PFSK-1 (cell line): ENCODE measurements at regions not wholly inside any gene's neighbourhood (a gene's known extent, or its start where the extent isn't known, plus 50 kb on each side); places are given as distances from the start of the nearest gene placed in this dataset.

Source experiments
- FOXP2 ChIP-seq: optimal IDR thresholded peaks from 2 replicates; pipeline ENCODE3; 2011; ENCODE audit warnings: borderline replicate concordance, control low read depth, inconsistent platforms; ENCODE audit not compliant: insufficient read depth; ENCODE audit errors: extremely low read length, extremely low read depth
- POLR2AphosphoS5 ChIP-seq: IDR thresholded peaks from 2 replicates; pipeline ENCODE4 v1.6.1; 2012; ENCODE audit warnings: low read depth, mild to moderate bottlenecking, control low read depth, low read length, moderate library complexity
- SIN3A ChIP-seq: IDR thresholded peaks from 2 replicates; pipeline ENCODE4 v1.6.1; 2012; ENCODE audit warnings: mild to moderate bottlenecking, low read length, moderate library complexity, borderline replicate concordance; ENCODE audit not compliant: insufficient read depth
- TAF1 ChIP-seq: IDR thresholded peaks from 2 replicates; pipeline ENCODE4 v1.6.1; 2012; ENCODE audit warnings: low read length, control low read depth, borderline replicate concordance; ENCODE audit not compliant: insufficient read depth
- TF ChIP-seq, protein P1 (sequence below), 2 experiments: IDR thresholded peaks; 2 replicates each; pipeline versions ENCODE4 v1.6.1 to v1.8.0; 2011 to 2012; ENCODE audit warnings: low read depth in 2 of 2, low read length in 2 of 2, control low read depth in 1 of 2, inconsistent platforms in 1 of 2, mild to moderate bottlenecking in 1 of 2, moderate library complexity in 1 of 2; ENCODE audit not compliant: insufficient read depth in 1 of 2

DNA sequence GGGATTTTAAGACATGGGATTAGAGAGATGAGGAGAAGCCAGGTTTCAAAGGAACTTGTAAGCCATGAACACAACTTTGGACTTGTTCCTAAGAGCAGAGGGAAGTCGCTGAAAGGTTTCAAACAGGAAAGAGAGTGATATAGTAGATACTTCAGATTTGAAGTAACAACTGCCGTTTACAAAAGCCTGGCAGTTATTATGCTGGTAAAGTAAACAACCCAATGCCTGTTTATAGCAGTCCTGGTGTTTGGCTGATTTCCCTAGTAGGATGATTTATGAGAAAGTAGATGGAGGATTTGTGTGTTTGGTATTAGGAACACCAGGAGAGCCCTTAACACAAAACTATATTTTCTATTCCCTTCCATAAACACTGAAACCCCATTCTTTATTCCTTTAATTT, 285.7 kb downstream of the RMST start:
- TF ChIP-seq FOXP2 (no peak), SIN3A (no peak), TAF1 (no peak), POLR2AphosphoS5 (no peak)
- TF ChIP-seq, protein P1, sequence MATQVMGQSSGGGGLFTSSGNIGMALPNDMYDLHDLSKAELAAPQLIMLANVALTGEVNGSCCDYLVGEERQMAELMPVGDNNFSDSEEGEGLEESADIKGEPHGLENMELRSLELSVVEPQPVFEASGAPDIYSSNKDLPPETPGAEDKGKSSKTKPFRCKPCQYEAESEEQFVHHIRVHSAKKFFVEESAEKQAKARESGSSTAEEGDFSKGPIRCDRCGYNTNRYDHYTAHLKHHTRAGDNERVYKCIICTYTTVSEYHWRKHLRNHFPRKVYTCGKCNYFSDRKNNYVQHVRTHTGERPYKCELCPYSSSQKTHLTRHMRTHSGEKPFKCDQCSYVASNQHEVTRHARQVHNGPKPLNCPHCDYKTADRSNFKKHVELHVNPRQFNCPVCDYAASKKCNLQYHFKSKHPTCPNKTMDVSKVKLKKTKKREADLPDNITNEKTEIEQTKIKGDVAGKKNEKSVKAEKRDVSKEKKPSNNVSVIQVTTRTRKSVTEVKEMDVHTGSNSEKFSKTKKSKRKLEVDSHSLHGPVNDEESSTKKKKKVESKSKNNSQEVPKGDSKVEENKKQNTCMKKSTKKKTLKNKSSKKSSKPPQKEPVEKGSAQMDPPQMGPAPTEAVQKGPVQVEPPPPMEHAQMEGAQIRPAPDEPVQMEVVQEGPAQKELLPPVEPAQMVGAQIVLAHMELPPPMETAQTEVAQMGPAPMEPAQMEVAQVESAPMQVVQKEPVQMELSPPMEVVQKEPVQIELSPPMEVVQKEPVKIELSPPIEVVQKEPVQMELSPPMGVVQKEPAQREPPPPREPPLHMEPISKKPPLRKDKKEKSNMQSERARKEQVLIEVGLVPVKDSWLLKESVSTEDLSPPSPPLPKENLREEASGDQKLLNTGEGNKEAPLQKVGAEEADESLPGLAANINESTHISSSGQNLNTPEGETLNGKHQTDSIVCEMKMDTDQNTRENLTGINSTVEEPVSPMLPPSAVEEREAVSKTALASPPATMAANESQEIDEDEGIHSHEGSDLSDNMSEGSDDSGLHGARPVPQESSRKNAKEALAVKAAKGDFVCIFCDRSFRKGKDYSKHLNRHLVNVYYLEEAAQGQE (IDR thresholded peaks at IDR 0.05; ENCODE audit: insufficient read depth in 1 of 2, low read depth in 2 of 2, low read length in 2 of 2): no peak

DNA sequence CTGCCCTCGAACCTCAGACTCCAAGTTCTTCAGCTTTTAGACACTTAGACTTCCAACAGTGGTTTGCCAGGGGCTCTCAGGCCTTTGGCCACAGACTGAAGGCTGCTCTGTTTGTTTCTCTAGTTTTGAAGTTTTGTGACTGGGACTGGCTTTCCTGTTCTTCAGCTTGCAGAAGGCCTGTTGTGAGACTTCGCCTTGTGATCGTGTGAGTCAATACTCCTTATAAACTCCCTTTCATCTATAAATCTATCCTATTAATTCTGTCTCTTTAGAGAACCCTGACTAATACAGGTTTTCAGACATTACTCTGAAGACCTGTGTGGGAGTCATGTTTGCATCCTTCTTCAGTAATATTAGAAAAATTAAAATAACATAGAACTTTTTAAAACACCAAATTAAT, 289.1 kb downstream of the RMST start:
- no peak for TF ChIP-seq TAF1
- TF ChIP-seq, protein P1 (IDR thresholded peaks at IDR 0.05; ENCODE audit: insufficient read depth in 1 of 2, low read depth in 2 of 2, low read length in 2 of 2): no peak
- no peak for TF ChIP-seq POLR2AphosphoS5
- TF ChIP-seq SIN3A: no peak
- no peak for TF ChIP-seq FOXP2

DNA sequence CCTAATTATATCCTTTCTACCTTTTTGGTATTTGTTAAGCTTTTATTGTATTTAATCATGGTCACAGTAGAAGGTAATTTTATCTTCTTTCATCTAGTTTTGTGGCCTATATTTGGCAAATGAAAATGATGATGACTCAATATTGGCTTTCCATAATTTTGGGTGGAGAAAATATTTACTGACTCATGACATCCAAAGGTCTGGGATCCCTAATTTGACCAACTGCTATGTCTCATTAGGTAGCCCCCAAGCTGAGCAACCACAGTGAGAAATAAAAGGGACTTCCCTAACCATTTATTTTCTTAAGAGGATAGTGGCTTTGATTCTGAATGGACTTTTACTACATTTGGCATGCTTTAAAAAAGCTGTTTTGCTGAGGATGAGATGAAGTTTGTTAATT, 289.5 kb downstream of the RMST start:
- TF ChIP-seq, protein P1 (IDR thresholded peaks at IDR 0.05; ENCODE audit: insufficient read depth in 1 of 2, low read depth in 2 of 2, low read length in 2 of 2): no peak
- TF ChIP-seq POLR2AphosphoS5 (no peak), FOXP2 (no peak), SIN3A (no peak), TAF1 (no peak)

DNA sequence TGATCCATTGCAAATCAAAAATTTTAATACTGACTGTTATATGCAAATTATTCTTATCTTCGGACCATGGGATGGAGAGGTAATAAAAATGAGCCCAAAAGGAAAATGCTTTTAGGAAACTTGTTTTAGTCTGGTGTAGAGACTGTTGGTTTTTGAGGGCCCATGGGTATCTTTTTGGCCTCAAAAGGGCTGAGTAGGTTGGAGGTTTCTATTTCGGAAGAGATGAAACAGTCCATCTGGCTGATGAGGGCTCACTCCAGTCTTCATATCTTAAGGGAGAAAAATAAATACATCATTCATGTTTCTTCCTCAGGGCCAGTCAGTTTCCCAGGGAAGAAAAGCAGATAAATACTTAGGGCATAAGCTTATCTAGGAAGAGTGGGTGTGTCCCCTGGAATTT, 290.7 kb downstream of the RMST start:
- TF ChIP-seq TAF1: no peak
- TF ChIP-seq, protein P1 (IDR thresholded peaks at IDR 0.05; ENCODE audit: insufficient read depth in 1 of 2, low read depth in 2 of 2, low read length in 2 of 2): no peak
- no peak for TF ChIP-seq FOXP2
- TF ChIP-seq SIN3A: no peak

DNA sequence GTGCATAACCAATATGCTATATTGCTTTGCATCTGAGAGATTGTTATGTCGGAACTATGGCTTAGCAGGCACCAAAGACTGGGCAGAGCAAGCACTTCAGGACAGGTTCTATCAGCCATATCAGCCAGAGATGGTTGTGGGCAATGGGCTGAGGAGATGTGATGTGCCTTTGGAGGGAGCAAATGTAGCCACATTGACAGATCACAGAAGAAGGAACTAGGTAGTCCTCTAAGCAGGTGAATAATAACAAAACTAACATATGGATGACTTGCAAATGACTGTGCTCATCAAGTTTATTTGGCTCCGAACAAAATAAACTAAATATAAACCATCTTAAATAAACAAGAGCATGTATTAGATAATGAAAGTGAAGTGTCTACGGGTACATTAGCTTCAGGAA, 291.7 kb downstream of the RMST start:
- TF ChIP-seq TAF1: no peak
- TF ChIP-seq, protein P1 (IDR thresholded peaks at IDR 0.05; ENCODE audit: insufficient read depth in 1 of 2, low read depth in 2 of 2, low read length in 2 of 2): no peak
- no peak for TF ChIP-seq SIN3A
- no peak for TF ChIP-seq POLR2AphosphoS5
- no peak for TF ChIP-seq FOXP2
